Upper lobe of left lung (tissue), 6 donors: ENCODE measurements at regions not wholly inside any gene's neighbourhood (a gene's known extent, or its start where the extent isn't known, plus 50 kb on each side); places are given as distances from the start of the nearest gene placed in this dataset.
A peak's percentile ranks its signal among the peaks of the same experiment; 100 is the strongest.

Source experiments
- ATAC-seq, 2 donors: fragments of 200-7000 bp; cut with Tn5 transposase; one replicate each; pipeline ENCODE4 v1.9.1; 2022; ENCODE audit warnings: mild to moderate bottlenecking in 2 of 2, moderate library complexity in 2 of 2; ENCODE audit not compliant: low FRiP score in 2 of 2
- DNase-seq, 2 donors: peaks; one replicate each; pipeline ENCODE4 v3.0.0-alpha.2; 2019 to 2020
- H3K27ac ChIP-seq, 4 donors: fragments of 200-600 bp; sonication (generic); one replicate each; pipeline ENCODE4 v1.5.1; 2016 to 2019
- H3K27me3 ChIP-seq, 4 donors: fragments of 200-600 bp; sonication (generic); one replicate each; pipeline ENCODE4 v1.5.1; 2017 to 2019
- H3K36me3 ChIP-seq, 4 donors: fragments of 200-600 bp; sonication (generic); one replicate each; pipeline ENCODE4 v1.5.1; 2016 to 2019
- H3K4me1 ChIP-seq, 4 donors: fragments of 200-600 bp; sonication (generic); one replicate each; pipeline ENCODE4 v1.5.1; 2018 to 2019
- H3K4me3 ChIP-seq, 4 donors: fragments of 200-600 bp; sonication (generic); one replicate each; pipeline ENCODE4 v1.5.1; 2017 to 2019; ENCODE audit warnings: mild to moderate bottlenecking in 2 of 4, moderate library complexity in 1 of 4
- H3K9me3 ChIP-seq, 4 donors: fragments of 200-600 bp; sonication (generic); one replicate each; pipeline ENCODE4 v1.5.1; 2018 to 2019
- EP300 ChIP-seq, 4 donors: sonication (generic); formaldehyde crosslinking; IDR thresholded peaks; one replicate each; pipeline ENCODE4 v1.5.1; 2017; ENCODE audit warnings: antibody characterized with exemption in 4 of 4, control low read depth in 2 of 4
- POLR2A ChIP-seq, 4 donors: fragments of 450-650 bp; IDR thresholded peaks; one replicate each; pipeline ENCODE4 v1.5.1; 2016 to 2017; ENCODE audit warnings: antibody characterized with exemption in 4 of 4, mild to moderate bottlenecking in 2 of 4
- POLR2AphosphoS5 ChIP-seq, 2 donors: sonication (generic); formaldehyde crosslinking; IDR thresholded peaks; one replicate each; pipeline ENCODE4 v1.5.1; 2017; ENCODE audit warnings: antibody characterized with exemption in 2 of 2
- WGBS, 2 donors: methylation state at CpG; one replicate each; pipeline ENCODE4 v1.1.5; 2017 to 2018; 5-methylcytosine and 5-hydroxymethylcytosine counted together
- TF ChIP-seq, protein P1 (sequence below), 6 experiments: fragments of 450-650 bp in 4 of 6; fragments of 200-600 bp in 2 of 6; sonication (generic) in 2 of 6; IDR thresholded peaks; one replicate each; pipeline ENCODE4 v1.5.1; 2016 to 2019; ENCODE audit warnings: antibody characterized with exemption in 6 of 6
- donor health status: DM: no; HTN: no; CAD: no; lungs with moderate emphysema.
- donor health status: DM: no; HTN: yes; CAD: no; lungs with severe emphysema.

DNA sequence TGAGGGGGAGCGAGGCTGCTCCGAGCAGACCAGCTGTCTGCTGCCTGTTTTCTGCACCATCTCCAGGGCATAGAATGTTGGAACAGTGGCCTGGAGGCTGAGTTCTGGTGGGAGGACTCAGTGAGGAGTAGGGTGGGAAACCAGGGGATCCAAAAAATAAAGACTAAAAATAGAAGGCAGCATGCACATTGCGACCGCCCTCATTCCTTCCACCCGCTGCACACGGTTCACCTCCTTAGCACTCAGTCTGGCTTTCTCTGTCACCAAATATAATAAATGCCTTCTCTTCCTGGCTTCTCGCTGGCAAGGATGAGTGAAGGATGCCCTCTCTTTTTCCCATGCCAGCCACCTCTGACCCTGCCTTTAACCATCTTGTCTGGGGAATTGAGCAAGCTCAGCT is 146.2 kb downstream of the AACS start:
- no peak overlapping the region for H3K27ac ChIP-seq
- TF ChIP-seq POLR2AphosphoS5 (IDR thresholded peaks at IDR 0.05) (no peak), EP300 (IDR thresholded peaks at IDR 0.05) (no peak), POLR2A (IDR thresholded peaks at IDR 0.05) (no peak)
- TF ChIP-seq, protein P1, sequence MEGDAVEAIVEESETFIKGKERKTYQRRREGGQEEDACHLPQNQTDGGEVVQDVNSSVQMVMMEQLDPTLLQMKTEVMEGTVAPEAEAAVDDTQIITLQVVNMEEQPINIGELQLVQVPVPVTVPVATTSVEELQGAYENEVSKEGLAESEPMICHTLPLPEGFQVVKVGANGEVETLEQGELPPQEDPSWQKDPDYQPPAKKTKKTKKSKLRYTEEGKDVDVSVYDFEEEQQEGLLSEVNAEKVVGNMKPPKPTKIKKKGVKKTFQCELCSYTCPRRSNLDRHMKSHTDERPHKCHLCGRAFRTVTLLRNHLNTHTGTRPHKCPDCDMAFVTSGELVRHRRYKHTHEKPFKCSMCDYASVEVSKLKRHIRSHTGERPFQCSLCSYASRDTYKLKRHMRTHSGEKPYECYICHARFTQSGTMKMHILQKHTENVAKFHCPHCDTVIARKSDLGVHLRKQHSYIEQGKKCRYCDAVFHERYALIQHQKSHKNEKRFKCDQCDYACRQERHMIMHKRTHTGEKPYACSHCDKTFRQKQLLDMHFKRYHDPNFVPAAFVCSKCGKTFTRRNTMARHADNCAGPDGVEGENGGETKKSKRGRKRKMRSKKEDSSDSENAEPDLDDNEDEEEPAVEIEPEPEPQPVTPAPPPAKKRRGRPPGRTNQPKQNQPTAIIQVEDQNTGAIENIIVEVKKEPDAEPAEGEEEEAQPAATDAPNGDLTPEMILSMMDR (IDR thresholded peaks at IDR 0.05) = no peak
- H3K4me3 ChIP-seq = no peak overlapping the region
- no peak for ATAC-seq
- no peaks in the 10 kb centered on the region for H3K36me3 ChIP-seq
- H3K4me1 ChIP-seq = no peaks in the 10 kb centered on the region
- no peaks in the 10 kb centered on the region for H3K9me3 ChIP-seq
- DNase-seq = no peak
- 76 to 87% methylated on average over 7 of the region's 7 CpGs for WGBS, 2 donors
- no peaks in the 10 kb centered on the region for H3K27me3 ChIP-seq

DNA sequence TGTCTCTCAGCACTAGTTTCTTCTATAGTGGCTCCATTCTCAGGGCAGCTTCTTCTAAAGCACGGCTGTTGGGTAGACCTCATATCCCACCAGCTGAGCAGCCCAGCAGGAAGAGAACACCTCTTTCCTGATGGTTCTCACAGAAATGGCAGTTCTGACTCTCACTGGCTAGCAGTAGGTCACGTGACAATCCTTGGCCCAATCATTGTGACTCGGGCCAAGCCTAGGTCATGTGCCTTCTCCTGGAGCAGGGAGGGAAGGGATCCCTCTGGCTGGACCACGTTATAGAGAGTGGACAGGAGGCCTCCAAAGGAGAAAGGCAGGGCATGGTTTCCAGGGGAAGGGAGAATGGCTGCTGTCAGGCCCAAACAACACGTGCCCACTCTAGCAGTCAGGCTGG is 149.1 kb downstream of the AACS start:
- no peaks in the 10 kb centered on the region for H3K9me3 ChIP-seq
- no peak overlapping the region for H3K4me3 ChIP-seq

DNA sequence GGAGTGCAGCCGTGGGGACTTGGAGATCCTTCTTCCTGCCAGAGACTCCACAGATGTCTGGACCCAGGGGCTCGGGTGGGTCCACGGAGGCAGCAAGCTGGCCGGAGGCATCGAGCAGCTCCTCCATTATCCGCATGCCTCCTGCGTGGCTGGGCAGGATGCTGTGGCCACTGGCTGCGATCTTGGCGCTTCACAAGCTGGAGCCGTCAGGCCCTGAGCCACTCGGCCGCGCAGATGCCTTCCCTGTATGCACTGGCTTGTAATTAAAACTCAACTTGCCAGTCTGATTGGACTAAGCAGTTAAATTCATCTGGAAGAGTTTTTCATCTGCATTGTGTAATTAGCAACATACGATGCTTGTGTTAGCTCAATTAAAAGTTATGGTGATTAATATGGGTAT is 151.5 kb downstream of the AACS start:
- H3K4me1 ChIP-seq = no peaks in the 10 kb centered on the region
- WGBS, 2 donors = 81 to 85% methylated on average over 11 to 14 of the region's 14 CpGs
- peak in 1 of 2 donors; percentile 67 for DNase-seq
- no peak overlapping the region for H3K27ac ChIP-seq
- H3K36me3 ChIP-seq = no peaks in the 10 kb centered on the region
- no peak overlapping the region for H3K4me3 ChIP-seq
- H3K9me3 ChIP-seq = no peaks in the 10 kb centered on the region
- no peaks in the 10 kb centered on the region for H3K27me3 ChIP-seq
- no peak for ATAC-seq
- TF ChIP-seq EP300 (IDR thresholded peaks at IDR 0.05) (no peak), POLR2A (IDR thresholded peaks at IDR 0.05) (no peak), POLR2AphosphoS5 (IDR thresholded peaks at IDR 0.05) (no peak)
- TF ChIP-seq, protein P1 (IDR thresholded peaks at IDR 0.05) = no peak

More for the DNA sequence above, 149.1 kb downstream of the AACS start:
- no peaks in the 10 kb centered on the region for H3K4me1 ChIP-seq
- TF ChIP-seq, protein P1 (IDR thresholded peaks at IDR 0.05) = no peak
- TF ChIP-seq POLR2A (IDR thresholded peaks at IDR 0.05) (no peak), POLR2AphosphoS5 (IDR thresholded peaks at IDR 0.05) (no peak), EP300 (IDR thresholded peaks at IDR 0.05) (no peak)
- WGBS, 2 donors = 83 to 86% methylated on average over 5 of the region's 5 CpGs
- no peaks in the 10 kb centered on the region for H3K27me3 ChIP-seq
- no peak for DNase-seq
- H3K27ac ChIP-seq = no peak overlapping the region
- ATAC-seq = no peak
- no peaks in the 10 kb centered on the region for H3K36me3 ChIP-seq

DNA sequence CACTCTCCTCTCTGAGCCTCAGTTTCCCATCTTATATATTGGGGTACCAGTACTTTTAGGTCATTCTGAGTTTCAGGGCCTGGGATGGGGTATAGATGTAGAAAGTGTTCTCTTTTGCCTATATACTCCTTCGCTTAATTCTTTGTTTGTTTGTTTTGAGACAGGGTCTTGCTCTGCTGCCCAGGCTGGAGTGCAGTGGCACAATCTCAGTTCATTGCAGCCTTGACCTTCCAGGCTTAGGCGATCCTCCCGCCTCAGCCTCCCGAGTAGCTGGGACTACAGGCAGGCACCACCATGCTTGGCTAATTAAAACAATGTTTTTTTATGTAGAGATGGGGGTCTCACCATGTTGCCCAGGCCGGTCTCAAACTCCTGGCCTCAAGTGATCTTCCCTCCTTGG is 152.1 kb downstream of the AACS start:
- DNase-seq = no peak
- ATAC-seq = no peak

DNA sequence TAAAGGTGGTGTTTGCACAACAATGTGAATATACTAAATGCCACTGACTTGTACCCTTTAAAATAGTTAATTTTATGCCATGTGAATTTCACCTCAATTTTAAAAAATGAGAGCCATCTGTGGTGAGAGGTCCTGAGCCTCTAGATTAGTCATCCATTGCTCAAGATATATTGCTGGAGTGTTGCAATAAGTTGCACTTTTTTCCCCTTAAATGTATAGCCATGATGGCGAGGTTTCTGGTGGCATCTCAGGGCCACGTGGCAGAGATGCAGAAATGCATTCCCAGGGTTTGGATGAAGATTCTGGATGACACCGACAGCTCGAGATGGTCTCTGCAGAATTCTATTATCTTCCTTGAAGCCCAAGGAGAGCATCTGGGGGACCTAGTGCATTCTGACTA is 153.7 kb downstream of the AACS start:
- Histone ChIP-seq H3K27me3 (no peaks in the 10 kb centered on the region), H3K4me1 (no peaks in the 10 kb centered on the region), H3K4me3 (no peak overlapping the region), H3K27ac (no peak overlapping the region), H3K36me3 (no peaks in the 10 kb centered on the region), H3K9me3 (no peaks in the 10 kb centered on the region)
- TF ChIP-seq, protein P1 (IDR thresholded peaks at IDR 0.05) = no peak
- TF ChIP-seq POLR2A (IDR thresholded peaks at IDR 0.05) = no peak
- no peak for TF ChIP-seq POLR2AphosphoS5 (IDR thresholded peaks at IDR 0.05)
- no peak for TF ChIP-seq EP300 (IDR thresholded peaks at IDR 0.05)
- 71 to 76% methylated on average over 4 of the region's 4 CpGs for WGBS, 2 donors
- ATAC-seq (no peak), DNase-seq (no peak)

More for the DNA sequence above, 152.1 kb downstream of the AACS start:
- no peak overlapping the region for H3K27ac ChIP-seq
- H3K9me3 ChIP-seq = no peaks in the 10 kb centered on the region
- no peaks in the 10 kb centered on the region for H3K36me3 ChIP-seq
- WGBS, 2 donors = 71 to 75% methylated on average over 5 of the region's 5 CpGs
- TF ChIP-seq, protein P1 (IDR thresholded peaks at IDR 0.05) = no peak
- no peak for TF ChIP-seq EP300 (IDR thresholded peaks at IDR 0.05)
- TF ChIP-seq POLR2AphosphoS5 (IDR thresholded peaks at IDR 0.05) = no peak
- TF ChIP-seq POLR2A (IDR thresholded peaks at IDR 0.05) = no peak
- no peaks in the 10 kb centered on the region for H3K27me3 ChIP-seq
- no peak overlapping the region for H3K4me3 ChIP-seq
- H3K4me1 ChIP-seq = no peaks in the 10 kb centered on the region
